Loucy (cell line): ENCODE measurements at regions not wholly inside any gene's neighbourhood (a gene's known extent, or its start where the extent isn't known, plus 50 kb on each side); places are given as distances from the start of the nearest gene placed in this dataset.

ENCODE experiments used
- H2AFZ ChIP-seq: fragments of 200-600 bp; sonication (generic); 2 replicates; pipeline ENCODE4 v1.6.0; 2016; ENCODE audit warnings: antibody characterized with exemption, mild to moderate bottlenecking, low read length, moderate library complexity
- H3F3A ChIP-seq: fragments of 200-600 bp; 2 replicates; pipeline ENCODE4 v1.6.0; 2016; ENCODE audit warnings: antibody characterized with exemption, low read depth, mild to moderate bottlenecking
- H3K27me3 ChIP-seq: fragments of 200-600 bp; sonication (generic); 2 replicates; pipeline ENCODE4 v1.6.1; 2014; ENCODE audit warnings: low read length, mild to moderate bottlenecking; ENCODE audit not compliant: insufficient read depth, poor library complexity, severe bottlenecking
- H3K36me3 ChIP-seq: fragments of 200-600 bp; sonication (generic); 2 replicates; pipeline ENCODE4 v1.6.1; 2016; ENCODE audit warnings: low read length; ENCODE audit not compliant: insufficient read depth
- H3K4me1 ChIP-seq: fragments of 200-600 bp; sonication (generic); 2 replicates; pipeline ENCODE4 v1.5.1; 2014; ENCODE audit warnings: low read length, mild to moderate bottlenecking; ENCODE audit not compliant: insufficient read depth, poor library complexity, severe bottlenecking
- H3K4me2 ChIP-seq: fragments of 200-600 bp; sonication (generic); 2 replicates; pipeline ENCODE4 v1.6.0; 2014; ENCODE audit warnings: antibody characterized with exemption, low read length, low read depth, mild to moderate bottlenecking; ENCODE audit not compliant: poor library complexity, severe bottlenecking
- H3K4me3 ChIP-seq: fragments of 200-600 bp; sonication (generic); 2 replicates; pipeline ENCODE4 v1.5.1; 2014; ENCODE audit warnings: low read length, mild to moderate bottlenecking, mixed read lengths; ENCODE audit not compliant: poor library complexity, severe bottlenecking
- H3K79me2 ChIP-seq: fragments of 200-600 bp; sonication (generic); 2 replicates; pipeline ENCODE4 v1.6.1; 2014; ENCODE audit warnings: low read length; ENCODE audit not compliant: insufficient read depth
- H3K9ac ChIP-seq: fragments of 200-600 bp; sonication (generic); 2 replicates; pipeline ENCODE4 v1.6.0; 2014; ENCODE audit warnings: mild to moderate bottlenecking, low read depth, low read length, moderate library complexity; ENCODE audit not compliant: poor library complexity, severe bottlenecking
- H3K9me2 ChIP-seq: fragments of 200-600 bp; sonication (generic); replicated peaks from 2 replicates; pipeline ENCODE4 v1.6.1; 2016; ENCODE audit warnings: low read depth, low read length, mixed read lengths
- H3K9me3 ChIP-seq: fragments of 200-600 bp; sonication (generic); 2 replicates; pipeline ENCODE4 v1.6.1; 2014; ENCODE audit warnings: mild to moderate bottlenecking, antibody characterized with exemption, low read length, low read depth; ENCODE audit not compliant: insufficient read depth
- H4K20me1 ChIP-seq: fragments of 200-600 bp; sonication (generic); 2 replicates; pipeline ENCODE4 v1.6.0; 2014; ENCODE audit warnings: antibody characterized with exemption, low read length, mild to moderate bottlenecking; ENCODE audit not compliant: insufficient read depth, poor library complexity, severe bottlenecking
- CTCF ChIP-seq: fragments of 200-600 bp; sonication (generic); conservative IDR thresholded peaks from 2 replicates; pipeline ENCODE4 v1.5.1; 2014; ENCODE audit warnings: mild to moderate bottlenecking, antibody characterized with exemption, low read length
- EZH2phosphoT487 ChIP-seq: fragments of 200-600 bp; IDR thresholded peaks from 2 replicates; pipeline ENCODE4 v1.6.1; 2018; ENCODE audit warnings: antibody characterized with exemption, mild to moderate bottlenecking, moderate library complexity, borderline replicate concordance

GRCh38 chr6:139778688-139779087 is 404.2 kb upstream of the CITED2 start:
- Histone ChIP-seq H2AFZ (no peak overlapping the region), H3K36me3 (no peaks in the 10 kb centered on the region), H3K9me3 (no peaks in the 10 kb centered on the region), H3F3A (no peaks in the 10 kb centered on the region), H4K20me1 (no peaks in the 10 kb centered on the region), H3K79me2 (no peaks in the 10 kb centered on the region), H3K4me2 (no peak overlapping the region), H3K27me3 (no peaks in the 10 kb centered on the region), H3K4me3 (no peak overlapping the region), H3K9me2 (no peaks in the 10 kb centered on the region), H3K9ac (no peak overlapping the region), H3K4me1 (no peaks in the 10 kb centered on the region)
- TF ChIP-seq EZH2phosphoT487, result no peak
- TF ChIP-seq CTCF, result no peak

- no peaks in the 10 kb centered on the region for H3K27me3 ChIP-seq
- no peaks in the 10 kb centered on the region for H3K36me3 ChIP-seq
- no peak overlapping the region for H2AFZ ChIP-seq
- no peak overlapping the region for H3K4me3 ChIP-seq
- H3K9me3 ChIP-seq, result no peaks in the 10 kb centered on the region
- no peaks in the 10 kb centered on the region for H3K9me2 ChIP-seq
- no peak overlapping the region for H3K9ac ChIP-seq
- H3K4me1 ChIP-seq, result no peaks in the 10 kb centered on the region
- no peak overlapping the region for H3K4me2 ChIP-seq
- H3F3A ChIP-seq, result no peaks in the 10 kb centered on the region
- H4K20me1 ChIP-seq, result no peaks in the 10 kb centered on the region
- no peaks in the 10 kb centered on the region for H3K79me2 ChIP-seq
- no peak for TF ChIP-seq EZH2phosphoT487
- TF ChIP-seq CTCF, result no peak
These were observed 403.7 kb upstream of the CITED2 start for GRCh38 chr6:139778106-139778505.

GRCh38 chr6:139777202-139777970 is 402.9 kb upstream of the CITED2 start:
- Histone ChIP-seq H3K79me2 (no peaks in the 10 kb centered on the region), H3K4me2 (no peak overlapping the region), H3F3A (no peaks in the 10 kb centered on the region), H3K27me3 (no peaks in the 10 kb centered on the region), H3K9me2 (no peaks in the 10 kb centered on the region), H3K9me3 (no peaks in the 10 kb centered on the region), H3K36me3 (no peaks in the 10 kb centered on the region), H3K9ac (no peak overlapping the region), H2AFZ (no peak overlapping the region), H3K4me3 (no peak overlapping the region), H3K4me1 (no peaks in the 10 kb centered on the region), H4K20me1 (no peaks in the 10 kb centered on the region)
- TF ChIP-seq CTCF (no peak), EZH2phosphoT487 (no peak)
